Activated CD4-positive, alpha-beta T cell treated with anti-CD3 and anti-CD28 coated beads for 48 hours (primary cell): ENCODE measurements at regions not wholly inside any gene's neighbourhood (a gene's known extent, or its start where the extent isn't known, plus 50 kb on each side); places are given as distances from the start of the nearest gene placed in this dataset.
A peak's percentile ranks its signal among the peaks of the same experiment; 100 is the strongest.

Experiments used
- DNase-seq: peaks from one replicate; pipeline ENCODE4 v3.0.0-alpha.2; 2020

DNA sequence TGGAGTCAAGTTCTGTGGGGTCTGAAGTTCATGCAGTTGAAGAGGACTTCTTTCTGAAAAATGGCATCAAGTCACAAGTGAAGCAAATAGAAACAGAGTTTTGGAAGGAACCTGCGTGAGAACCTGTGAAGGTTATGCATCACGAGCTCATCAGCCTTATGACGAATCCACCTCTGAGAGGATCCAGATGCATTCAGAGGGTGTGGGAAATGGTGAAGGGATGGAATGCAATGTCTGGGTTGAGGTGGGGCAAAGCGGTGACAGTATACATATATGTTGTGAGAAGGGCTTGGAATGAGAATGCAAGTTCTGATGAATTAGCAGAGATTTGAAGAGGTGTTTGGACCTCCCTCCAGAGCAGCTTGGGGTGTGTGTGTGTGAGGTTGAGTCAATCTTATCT is 382.1 kb upstream of the TBL1XR1 start:
- DNase-seq: no peak

- no peak for DNase-seq
Observed at GRCh38 chr3:177580437-177580836, 383.2 kb upstream of the TBL1XR1 start.

GRCh38 chr3:177585271-177585670 is 388.0 kb upstream of the TBL1XR1 start:
- DNase-seq: no peak

- DNase-seq: no peak
Observed at GRCh38 chr3:177589041-177589650, 391.9 kb upstream of the TBL1XR1 start.

DNA sequence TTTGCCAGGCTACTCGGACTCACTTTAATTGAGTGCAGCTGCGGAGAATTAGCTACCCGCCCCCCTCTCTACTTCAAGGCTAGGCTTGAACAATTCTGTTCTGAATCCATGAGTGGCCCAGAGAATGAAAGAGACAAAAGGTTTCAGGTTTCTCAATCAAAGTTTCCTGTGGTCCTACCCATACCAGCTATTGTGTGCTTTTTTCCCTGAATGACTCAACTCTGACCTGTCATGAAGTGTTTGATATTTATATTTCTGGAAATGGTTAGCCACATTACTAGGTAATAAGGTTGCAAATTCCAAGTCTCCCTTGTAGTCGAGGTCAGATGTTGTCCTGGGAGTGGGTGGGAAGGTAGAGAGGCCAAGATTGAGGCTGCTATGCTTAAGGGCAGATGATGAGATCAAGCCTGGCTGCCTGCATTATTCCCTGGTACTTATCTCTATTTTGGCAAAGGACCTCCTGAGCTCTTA is 392.7 kb upstream of the TBL1XR1 start:
- DNase-seq: no peak

DNA sequence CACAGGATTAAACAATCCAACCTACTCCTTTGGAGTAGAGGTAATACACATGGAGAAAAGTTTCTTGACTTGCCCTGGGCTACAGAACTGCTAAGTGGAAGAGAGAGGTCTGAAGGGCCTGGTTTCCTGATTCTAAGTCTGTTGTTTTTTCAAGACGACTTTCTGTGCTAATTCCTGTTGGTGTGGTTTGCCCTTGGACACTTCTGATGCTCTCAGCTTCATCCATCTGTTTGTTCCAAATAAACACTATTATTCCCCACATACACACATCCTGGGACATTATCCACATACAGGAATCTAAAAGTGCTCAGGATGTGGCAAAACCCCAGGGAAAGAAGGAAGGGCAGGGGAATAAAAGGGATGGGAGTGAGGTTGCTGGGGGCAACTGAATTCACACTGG is 393.5 kb upstream of the TBL1XR1 start:
- no peak for DNase-seq

DNA sequence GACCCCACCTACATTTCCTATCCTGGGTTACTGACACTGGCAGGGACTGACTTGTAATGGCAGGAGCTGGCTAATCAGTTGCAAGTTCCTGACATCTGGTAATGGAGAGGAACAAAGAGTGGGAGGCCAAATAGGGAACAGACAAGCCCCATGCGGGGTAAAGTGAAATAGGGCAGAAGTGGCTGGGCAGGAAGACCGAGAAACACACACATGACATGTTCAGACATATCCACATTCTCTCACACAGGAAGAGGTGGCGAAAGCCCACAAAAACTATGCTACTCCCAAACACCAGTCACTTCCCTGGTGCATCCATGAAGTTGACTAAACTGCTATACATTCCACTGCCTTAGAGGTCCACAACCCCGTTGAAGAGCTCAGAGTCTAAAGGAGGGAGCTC is 394.1 kb upstream of the TBL1XR1 start:
- no peak for DNase-seq

DNA sequence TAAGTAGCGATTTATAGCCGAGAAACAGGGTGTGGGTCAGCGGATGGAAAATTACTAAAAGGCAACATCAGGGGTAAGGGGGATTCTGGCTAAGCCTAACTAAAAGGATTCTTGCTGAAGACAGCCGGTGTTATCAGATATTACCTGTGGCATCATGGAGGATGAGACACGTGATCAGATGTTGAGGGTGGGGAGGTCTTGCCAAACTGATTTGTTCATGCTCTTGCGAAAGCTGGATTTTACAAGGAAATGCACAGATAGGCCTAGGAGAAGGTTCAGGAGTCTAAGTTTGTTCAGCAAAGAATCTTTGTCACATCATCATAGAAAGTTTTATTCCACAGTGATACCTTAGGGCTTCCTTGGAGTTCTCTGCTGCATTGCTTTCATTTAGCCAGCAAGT is 396.8 kb upstream of the TBL1XR1 start:
- no peak for DNase-seq

DNA sequence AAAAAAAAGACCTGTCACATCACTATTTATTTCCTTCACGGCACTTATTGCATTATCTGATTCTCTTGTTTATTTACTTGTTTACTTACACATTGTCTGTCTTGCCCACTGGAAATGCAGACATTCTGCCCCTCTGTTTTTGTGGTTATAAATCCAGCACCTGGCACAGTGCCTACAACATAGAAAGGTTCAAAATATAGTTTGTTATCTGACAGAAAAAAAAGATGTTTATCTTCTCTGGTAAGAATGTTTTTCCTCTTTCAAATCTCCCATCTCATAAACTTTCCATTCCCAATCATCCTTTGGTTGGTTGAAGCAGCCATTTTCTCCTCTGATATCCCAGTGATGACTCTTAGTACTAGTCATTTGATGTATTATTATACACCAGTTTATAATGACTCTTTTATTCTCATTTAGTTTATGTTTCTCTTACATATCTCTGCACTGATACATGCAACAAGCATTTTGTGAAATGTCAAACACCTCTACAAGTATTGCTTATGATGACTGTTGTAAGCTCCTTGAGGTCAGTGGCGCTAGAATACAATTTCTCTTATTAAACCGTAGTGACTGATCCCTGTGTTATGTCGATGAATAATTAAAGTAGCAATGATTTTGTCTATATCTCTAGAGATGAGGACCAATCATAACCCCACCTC is 398.4 kb upstream of the TBL1XR1 start:
- DNase-seq: no peak

DNA sequence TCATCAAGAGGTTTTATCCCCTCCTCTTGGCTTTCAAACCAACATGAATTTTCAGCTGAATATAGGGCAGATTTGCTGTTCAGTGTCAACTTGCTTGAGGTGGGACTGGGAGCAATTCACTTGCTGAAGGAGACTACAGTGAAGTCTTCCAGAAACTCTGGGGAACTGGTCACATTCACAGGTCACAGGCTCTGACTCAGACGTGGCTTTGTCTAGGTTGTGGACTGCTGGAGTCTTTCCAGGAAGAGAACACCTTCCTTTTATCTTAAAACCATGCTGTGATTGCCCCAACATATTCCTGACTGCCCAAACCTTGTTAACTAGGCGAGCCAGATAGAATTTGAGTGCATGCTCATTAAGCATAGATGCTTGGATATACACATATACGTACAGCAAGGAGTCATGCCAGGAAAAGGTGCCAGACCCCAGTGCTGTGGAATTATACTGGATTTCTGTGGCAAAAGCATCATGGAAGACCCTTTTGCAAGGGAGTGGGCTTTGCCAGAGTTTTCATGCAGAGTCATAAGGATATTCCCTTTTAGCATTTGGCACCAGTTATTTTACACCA is 399.1 kb upstream of the TBL1XR1 start:
- no peak for DNase-seq

GRCh38 chr3:177596816-177597271 is 399.6 kb upstream of the TBL1XR1 start:
- DNase-seq: no peak

- DNase-seq: peak; percentile 30
Observed at GRCh38 chr3:177597311-177598096, 400.2 kb upstream of the TBL1XR1 start.

DNA sequence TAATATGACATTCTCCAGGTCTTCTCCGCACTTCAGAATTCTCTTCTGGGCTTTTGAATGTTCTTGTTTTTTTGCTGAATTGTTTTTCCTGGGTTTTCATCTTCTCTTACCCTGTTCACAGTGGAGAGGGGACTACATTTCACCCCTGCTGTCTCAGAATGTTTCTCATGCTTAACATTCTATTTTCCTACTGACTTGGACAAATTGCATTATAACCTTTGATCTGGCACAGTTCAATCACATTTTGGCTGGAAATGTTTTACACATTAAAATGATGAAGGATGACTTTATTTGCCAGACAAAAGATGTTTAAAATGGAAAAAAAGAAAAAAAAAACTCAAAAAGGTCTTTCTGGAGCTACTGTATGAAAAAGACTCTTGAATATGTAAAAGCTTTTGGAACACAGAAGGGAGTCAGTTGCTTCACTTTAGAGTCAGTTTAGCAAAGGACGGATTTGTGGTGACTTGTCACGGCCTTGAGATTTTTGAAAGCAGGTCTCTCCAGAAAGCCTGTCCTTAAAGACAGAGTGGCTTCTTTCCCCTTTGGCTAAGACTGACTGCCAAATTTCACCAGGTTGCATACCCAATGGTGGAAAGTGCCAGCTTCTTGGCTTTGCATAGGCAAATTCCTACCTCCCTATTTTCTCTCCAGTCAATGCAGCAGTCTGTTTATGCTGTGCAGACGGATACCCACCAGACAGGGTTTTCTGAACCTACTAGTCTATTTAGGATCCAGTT is 401.0 kb upstream of the TBL1XR1 start:
- DNase-seq: no peak

GRCh38 chr3:177599326-177599725 is 402.0 kb upstream of the TBL1XR1 start:
- DNase-seq: no peak

GRCh38 chr3:177599837-177600236 is 402.6 kb upstream of the TBL1XR1 start:
- no peak for DNase-seq

- DNase-seq: no peak
Observed at GRCh38 chr3:177600411-177600810, 403.1 kb upstream of the TBL1XR1 start.

- no peak for DNase-seq
Observed at GRCh38 chr3:177601152-177601551, 403.9 kb upstream of the TBL1XR1 start.

DNA sequence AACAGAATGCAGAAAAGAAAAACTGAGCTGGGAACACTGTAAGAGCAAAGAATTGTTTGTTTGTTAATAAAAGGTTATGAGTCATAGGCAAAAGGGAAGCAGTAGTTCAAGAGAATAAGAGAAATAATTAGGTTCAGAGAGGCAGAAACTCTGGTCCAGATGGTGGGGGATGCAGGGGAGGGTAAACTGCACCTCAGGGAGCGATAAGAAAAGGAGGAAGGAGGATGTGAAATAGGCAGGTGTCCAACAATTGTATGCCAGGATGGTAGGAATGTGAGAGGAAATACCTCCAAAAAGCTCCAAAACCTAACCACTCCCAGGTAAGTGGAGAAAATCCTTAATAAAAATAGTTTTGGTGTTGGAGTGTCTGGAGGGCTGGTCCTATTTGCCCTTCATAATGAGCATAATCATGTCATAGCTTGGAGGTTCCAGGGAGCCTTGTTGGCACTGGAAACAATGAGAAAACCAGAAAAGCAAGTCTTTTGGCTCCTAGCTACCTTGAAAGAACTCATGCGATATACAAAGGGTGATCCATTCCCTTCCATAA is 405.4 kb upstream of the TBL1XR1 start:
- no peak for DNase-seq

DNA sequence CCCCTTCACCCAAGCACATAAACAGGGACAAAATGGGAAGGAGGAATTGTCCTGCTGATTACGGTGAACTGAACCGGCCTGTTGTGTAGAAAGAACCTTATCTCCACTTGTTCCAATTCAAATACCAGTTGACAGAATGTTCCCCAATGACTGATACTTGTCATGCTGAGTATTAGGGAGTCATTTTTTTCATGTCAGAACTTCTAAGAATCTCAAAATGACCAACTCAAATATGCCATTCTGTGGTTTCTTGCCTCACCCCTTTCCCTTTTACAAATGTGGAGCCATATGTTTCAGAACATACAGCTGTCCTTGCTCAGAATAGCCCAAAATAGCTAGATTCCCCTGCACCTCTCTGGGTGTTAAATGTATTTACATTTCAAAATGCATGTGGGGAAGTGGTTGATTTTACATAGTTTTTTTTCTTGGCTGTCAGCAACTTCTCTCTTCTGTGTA is 405.9 kb upstream of the TBL1XR1 start:
- DNase-seq: no peak

GRCh38 chr3:177604181-177604580 is 406.9 kb upstream of the TBL1XR1 start:
- no peak for DNase-seq

DNA sequence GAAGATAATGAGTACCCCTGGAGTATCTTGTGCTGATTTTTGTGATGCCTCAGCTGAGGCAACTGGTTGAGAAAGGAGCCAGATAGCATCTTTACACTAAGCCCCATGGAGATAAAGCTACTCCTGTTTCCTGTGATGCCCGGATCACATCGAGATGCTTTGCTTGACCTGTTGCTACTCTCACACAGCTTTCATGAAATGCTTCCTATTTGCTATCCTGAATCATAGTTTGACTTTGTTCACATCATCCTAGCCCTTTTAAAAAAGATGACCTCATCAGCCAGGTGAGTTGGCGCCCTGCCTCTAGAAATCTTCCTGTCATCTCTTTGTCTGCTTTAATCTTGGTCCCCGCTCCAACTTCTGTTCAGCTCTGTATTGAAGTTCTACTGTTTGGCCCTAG is 409.6 kb upstream of the TBL1XR1 start:
- DNase-seq: no peak

DNA sequence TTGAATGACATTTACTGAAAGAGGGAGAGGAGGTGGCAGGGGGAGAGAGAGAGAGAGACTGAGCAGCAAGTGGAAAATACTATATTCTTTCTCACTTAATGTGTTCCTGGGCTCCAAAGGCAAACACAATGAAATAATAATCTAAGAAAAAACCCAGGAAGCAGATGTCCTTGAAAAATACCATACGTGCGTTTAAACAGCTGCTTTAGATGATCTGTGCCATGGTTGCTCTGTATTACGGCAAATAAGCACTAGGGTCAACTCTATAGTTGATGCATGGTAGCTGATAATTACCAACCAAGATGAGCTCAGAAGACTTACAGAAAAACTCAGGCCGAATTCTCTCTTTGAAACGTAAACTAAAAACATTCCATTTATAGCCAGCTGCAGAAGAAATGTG is 410.3 kb upstream of the TBL1XR1 start:
- DNase-seq: no peak

- DNase-seq: no peak
Observed at GRCh38 chr3:177608443-177608842, 411.2 kb upstream of the TBL1XR1 start.
